GM23338 (cell line): ENCODE measurements at regions not wholly inside any gene's neighbourhood (a gene's known extent, or its start where the extent isn't known, plus 50 kb on each side); places are given as distances from the start of the nearest gene placed in this dataset.

ENCODE experiments used
- CREB1 ChIP-seq: fragments of 250-450 bp; sonication (Bioruptor Pico); IDR thresholded peaks from 2 replicates; pipeline ENCODE4 v1.5.0; 2020; ENCODE audit warnings: low read depth, mild to moderate bottlenecking, moderate library complexity
- EZH2 ChIP-seq: fragments of 200-600 bp; sonication (generic); IDR thresholded peaks from one replicate; pipeline ENCODE4 v1.8.0; 2017; ENCODE audit warnings: antibody characterized with exemption, mild to moderate bottlenecking, low read depth; ENCODE audit not compliant: unreplicated experiment
- EZH2phosphoT487 ChIP-seq: fragments of 200-600 bp; sonication (generic); IDR thresholded peaks from one replicate; pipeline ENCODE4 v1.8.1; 2018; ENCODE audit warnings: antibody characterized with exemption; ENCODE audit not compliant: unreplicated experiment
- JUNB ChIP-seq: IDR thresholded peaks from one replicate; pipeline ENCODE4 v1.6.1; 2016; ENCODE audit warnings: antibody characterized with exemption; ENCODE audit not compliant: unreplicated experiment
- NANOG ChIP-seq: IDR thresholded peaks from 2 replicates; pipeline ENCODE4 v1.6.1; 2016; ENCODE audit warnings: antibody characterized with exemption, borderline replicate concordance
- POLR2AphosphoS5 ChIP-seq: IDR thresholded peaks from 2 replicates; pipeline ENCODE4 v1.6.1; 2016; ENCODE audit warnings: antibody characterized with exemption, low read depth
- ZNF114 ChIP-seq: fragments of 250-450 bp; sonication (Bioruptor Pico); IDR thresholded peaks from 2 replicates; pipeline ENCODE4 v1.5.0; 2020; ENCODE audit warnings: mild to moderate bottlenecking, moderate library complexity
- ZNF331 ChIP-seq: fragments of 250-450 bp; sonication (Bioruptor Pico); IDR thresholded peaks from 2 replicates; pipeline ENCODE4 v1.5.0; 2020; ENCODE audit warnings: low read depth, mild to moderate bottlenecking, moderate library complexity
- TF ChIP-seq, protein P1 (sequence below), 2 experiments: fragments of 200-600 bp in 1 of 2; sonication (generic) in 1 of 2; conservative IDR thresholded peaks; 2 replicates each; pipeline versions ENCODE4 v1.5.1 to v1.6.1; 2016 to 2017; ENCODE audit warnings: antibody characterized with exemption in 2 of 2, low read depth in 2 of 2, mild to moderate bottlenecking in 2 of 2, moderate library complexity in 1 of 2
- TF ChIP-seq, protein P2 (sequence below): IDR thresholded peaks from one replicate; pipeline ENCODE4 v1.6.1; 2018; ENCODE audit warnings: antibody characterized with exemption; ENCODE audit not compliant: unreplicated experiment

DNA sequence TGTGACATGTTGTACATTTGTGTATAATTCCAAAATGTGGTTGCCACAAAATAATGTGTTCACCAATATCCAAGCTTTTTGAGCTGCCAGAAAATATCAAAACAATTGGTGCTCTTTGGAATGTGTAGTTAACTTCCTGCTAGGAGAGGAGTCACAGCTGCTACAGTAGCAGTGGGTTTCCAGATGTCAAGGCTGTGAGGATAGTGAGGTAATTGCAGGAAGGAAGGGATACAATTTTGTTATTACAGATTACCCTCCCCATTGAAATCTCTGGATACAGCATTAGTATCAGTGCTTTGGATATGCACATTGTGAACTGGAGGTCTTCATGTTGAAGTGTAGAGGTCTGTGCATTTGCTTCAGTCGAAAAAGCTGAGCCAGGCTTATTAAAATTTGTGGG is 253.2 kb downstream of the PTPRC start:
- TF ChIP-seq, protein P1, sequence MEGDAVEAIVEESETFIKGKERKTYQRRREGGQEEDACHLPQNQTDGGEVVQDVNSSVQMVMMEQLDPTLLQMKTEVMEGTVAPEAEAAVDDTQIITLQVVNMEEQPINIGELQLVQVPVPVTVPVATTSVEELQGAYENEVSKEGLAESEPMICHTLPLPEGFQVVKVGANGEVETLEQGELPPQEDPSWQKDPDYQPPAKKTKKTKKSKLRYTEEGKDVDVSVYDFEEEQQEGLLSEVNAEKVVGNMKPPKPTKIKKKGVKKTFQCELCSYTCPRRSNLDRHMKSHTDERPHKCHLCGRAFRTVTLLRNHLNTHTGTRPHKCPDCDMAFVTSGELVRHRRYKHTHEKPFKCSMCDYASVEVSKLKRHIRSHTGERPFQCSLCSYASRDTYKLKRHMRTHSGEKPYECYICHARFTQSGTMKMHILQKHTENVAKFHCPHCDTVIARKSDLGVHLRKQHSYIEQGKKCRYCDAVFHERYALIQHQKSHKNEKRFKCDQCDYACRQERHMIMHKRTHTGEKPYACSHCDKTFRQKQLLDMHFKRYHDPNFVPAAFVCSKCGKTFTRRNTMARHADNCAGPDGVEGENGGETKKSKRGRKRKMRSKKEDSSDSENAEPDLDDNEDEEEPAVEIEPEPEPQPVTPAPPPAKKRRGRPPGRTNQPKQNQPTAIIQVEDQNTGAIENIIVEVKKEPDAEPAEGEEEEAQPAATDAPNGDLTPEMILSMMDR (conservative IDR thresholded peaks at IDR 0.05; ENCODE audit: low read depth in 2 of 2), result no peak
- TF ChIP-seq EZH2phosphoT487 (no peak), EZH2 (no peak), POLR2AphosphoS5 (no peak), JUNB (no peak), ZNF114 (CRISPR knock-in tag) (no peak), ZNF331 (no peak), NANOG (no peak), CREB1 (CRISPR knock-in tag) (no peak)
- TF ChIP-seq, protein P2, sequence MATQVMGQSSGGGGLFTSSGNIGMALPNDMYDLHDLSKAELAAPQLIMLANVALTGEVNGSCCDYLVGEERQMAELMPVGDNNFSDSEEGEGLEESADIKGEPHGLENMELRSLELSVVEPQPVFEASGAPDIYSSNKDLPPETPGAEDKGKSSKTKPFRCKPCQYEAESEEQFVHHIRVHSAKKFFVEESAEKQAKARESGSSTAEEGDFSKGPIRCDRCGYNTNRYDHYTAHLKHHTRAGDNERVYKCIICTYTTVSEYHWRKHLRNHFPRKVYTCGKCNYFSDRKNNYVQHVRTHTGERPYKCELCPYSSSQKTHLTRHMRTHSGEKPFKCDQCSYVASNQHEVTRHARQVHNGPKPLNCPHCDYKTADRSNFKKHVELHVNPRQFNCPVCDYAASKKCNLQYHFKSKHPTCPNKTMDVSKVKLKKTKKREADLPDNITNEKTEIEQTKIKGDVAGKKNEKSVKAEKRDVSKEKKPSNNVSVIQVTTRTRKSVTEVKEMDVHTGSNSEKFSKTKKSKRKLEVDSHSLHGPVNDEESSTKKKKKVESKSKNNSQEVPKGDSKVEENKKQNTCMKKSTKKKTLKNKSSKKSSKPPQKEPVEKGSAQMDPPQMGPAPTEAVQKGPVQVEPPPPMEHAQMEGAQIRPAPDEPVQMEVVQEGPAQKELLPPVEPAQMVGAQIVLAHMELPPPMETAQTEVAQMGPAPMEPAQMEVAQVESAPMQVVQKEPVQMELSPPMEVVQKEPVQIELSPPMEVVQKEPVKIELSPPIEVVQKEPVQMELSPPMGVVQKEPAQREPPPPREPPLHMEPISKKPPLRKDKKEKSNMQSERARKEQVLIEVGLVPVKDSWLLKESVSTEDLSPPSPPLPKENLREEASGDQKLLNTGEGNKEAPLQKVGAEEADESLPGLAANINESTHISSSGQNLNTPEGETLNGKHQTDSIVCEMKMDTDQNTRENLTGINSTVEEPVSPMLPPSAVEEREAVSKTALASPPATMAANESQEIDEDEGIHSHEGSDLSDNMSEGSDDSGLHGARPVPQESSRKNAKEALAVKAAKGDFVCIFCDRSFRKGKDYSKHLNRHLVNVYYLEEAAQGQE, result no peak
